ENCODE measurements at regions not wholly inside any gene's neighbourhood (a gene's known extent, or its start where the extent isn't known, plus 50 kb on each side); places are given as distances from the start of the nearest gene placed in this dataset.

- TF ChIP-seq POLR2AphosphoS5 (IDR thresholded peaks at IDR 0.05; ENCODE audit: low read depth, low read length) (no peak), TAF1 (IDR thresholded peaks at IDR 0.05; ENCODE audit: borderline replicate concordance, low read depth, low read length) (no peak)
These were observed 759.9 kb downstream of the DTWD2 start for GRCh38 chr5:118228489-118228888.

Measured in GM12892 (cell line).